Mammary epithelial cell (primary cell): ENCODE measurements at regions not wholly inside any gene's neighbourhood (a gene's known extent, or its start where the extent isn't known, plus 50 kb on each side); places are given as distances from the start of the nearest gene placed in this dataset.

ENCODE experiments used
- EZH2 ChIP-seq: IDR thresholded peaks from 2 replicates; pipeline ENCODE4 v1.6.1; 2012; ENCODE audit warnings: low read length, inconsistent platforms, borderline replicate concordance
- TF ChIP-seq, protein P1 (sequence below), 2 donors: IDR thresholded peaks in 1 of 2; conservative IDR thresholded peaks in 1 of 2; 2 replicates each; pipeline ENCODE4 v1.5.1; 2011 to 2012; ENCODE audit warnings: inconsistent platforms in 2 of 2, low read length in 2 of 2, mild to moderate bottlenecking in 2 of 2, control low read depth in 1 of 2, low read depth in 1 of 2; ENCODE audit not compliant: insufficient read depth in 1 of 2; ENCODE audit errors: extremely low read depth in 1 of 2

DNA sequence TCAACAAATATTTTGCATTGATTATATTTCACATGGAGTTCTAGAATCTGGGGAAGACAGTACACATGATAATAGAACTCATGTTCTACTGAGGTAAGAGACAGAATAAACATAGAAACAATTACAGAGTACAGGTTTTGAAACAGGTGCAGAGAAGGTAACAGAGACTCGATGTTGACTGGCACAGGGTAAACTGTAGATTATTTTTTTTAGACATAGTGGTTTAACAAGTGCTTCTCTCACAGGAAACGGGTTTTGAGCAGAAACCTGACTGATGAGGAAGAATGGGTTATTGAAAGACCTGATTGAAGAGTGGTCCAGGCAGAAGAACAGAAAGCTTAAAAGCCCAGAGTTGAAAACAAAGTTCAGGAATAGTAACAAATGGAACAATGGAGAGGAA is 1002.5 kb upstream of the FAM98A start:
- TF ChIP-seq, protein P1, sequence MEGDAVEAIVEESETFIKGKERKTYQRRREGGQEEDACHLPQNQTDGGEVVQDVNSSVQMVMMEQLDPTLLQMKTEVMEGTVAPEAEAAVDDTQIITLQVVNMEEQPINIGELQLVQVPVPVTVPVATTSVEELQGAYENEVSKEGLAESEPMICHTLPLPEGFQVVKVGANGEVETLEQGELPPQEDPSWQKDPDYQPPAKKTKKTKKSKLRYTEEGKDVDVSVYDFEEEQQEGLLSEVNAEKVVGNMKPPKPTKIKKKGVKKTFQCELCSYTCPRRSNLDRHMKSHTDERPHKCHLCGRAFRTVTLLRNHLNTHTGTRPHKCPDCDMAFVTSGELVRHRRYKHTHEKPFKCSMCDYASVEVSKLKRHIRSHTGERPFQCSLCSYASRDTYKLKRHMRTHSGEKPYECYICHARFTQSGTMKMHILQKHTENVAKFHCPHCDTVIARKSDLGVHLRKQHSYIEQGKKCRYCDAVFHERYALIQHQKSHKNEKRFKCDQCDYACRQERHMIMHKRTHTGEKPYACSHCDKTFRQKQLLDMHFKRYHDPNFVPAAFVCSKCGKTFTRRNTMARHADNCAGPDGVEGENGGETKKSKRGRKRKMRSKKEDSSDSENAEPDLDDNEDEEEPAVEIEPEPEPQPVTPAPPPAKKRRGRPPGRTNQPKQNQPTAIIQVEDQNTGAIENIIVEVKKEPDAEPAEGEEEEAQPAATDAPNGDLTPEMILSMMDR (conservative IDR thresholded peaks at IDR 0.05 in 1 of 2, IDR thresholded peaks at IDR 0.05 in 1 of 2; ENCODE audit: extremely low read depth in 1 of 2, insufficient read depth in 1 of 2, low read depth in 1 of 2, low read length in 2 of 2), result no peak
- no peak for TF ChIP-seq EZH2
